ENCODE measurements at regions not wholly inside any gene's neighbourhood (a gene's known extent, or its start where the extent isn't known, plus 50 kb on each side); places are given as distances from the start of the nearest gene placed in this dataset.
"Not testable (repeated sequence)": the region's sequence is repeated elsewhere in the genome, so short reads cannot be mapped to it uniquely, and the experiment has no call there.

DNA sequence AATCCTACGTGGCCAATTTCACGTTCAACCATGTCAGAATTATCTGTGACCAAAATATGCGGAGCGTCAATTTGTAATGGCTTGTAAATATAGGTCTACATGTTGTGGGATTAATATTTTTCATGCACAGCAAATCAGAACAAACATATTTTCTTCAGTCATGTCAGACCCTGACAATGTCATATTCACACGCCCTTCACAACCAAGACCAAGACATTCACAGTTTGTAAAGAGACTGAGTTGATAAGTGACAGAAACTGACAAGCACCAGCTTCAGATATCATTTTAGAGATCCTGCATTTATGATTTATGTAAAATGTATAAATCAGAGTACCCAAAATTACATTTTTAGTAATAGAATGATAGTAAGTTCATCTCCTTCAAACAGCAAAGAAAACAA, 57.3 kb upstream of the NOVA1 start:
- no peak for DNase-seq

- no peak for DNase-seq
Observed at GRCh38 chr14:26663506-26663905, 65.7 kb upstream of the NOVA1 start.

- not testable (repeated sequence) for DNase-seq
Observed at GRCh38 chr14:26678732-26679420, 81.0 kb upstream of the NOVA1 start.

- DNase-seq, result no peak
Observed at GRCh38 chr14:26685401-26685800, 87.6 kb upstream of the NOVA1 start.

DNA sequence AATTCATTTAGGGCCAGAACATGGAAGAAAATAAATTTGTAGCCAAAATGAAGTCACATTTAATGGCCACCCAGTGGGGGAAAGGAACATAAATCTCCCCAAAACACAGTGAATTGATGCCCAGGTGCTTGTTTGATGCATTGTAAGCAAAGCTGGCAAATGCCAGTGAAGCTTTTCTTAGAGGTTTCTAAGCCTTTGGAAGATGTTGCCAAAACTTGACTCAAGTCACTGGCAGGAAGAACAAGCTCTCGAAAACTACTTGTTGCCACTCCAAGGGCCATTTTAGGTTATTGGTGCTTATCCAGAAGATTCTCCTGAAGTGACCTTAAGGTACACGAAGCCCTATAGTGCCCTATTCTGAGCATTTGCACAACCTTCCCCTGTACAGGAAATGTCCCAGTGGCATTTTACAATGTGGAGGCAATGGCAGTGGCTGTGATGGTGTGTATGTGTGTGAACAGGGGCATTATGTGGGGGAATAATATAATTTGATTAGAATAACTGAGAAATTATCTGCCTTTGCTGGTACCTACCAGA, 89.5 kb upstream of the NOVA1 start:
- no peak for DNase-seq

GRCh38 chr14:26694521-26694920, 96.7 kb upstream of the NOVA1 start:
- DNase-seq, result no peak

DNA sequence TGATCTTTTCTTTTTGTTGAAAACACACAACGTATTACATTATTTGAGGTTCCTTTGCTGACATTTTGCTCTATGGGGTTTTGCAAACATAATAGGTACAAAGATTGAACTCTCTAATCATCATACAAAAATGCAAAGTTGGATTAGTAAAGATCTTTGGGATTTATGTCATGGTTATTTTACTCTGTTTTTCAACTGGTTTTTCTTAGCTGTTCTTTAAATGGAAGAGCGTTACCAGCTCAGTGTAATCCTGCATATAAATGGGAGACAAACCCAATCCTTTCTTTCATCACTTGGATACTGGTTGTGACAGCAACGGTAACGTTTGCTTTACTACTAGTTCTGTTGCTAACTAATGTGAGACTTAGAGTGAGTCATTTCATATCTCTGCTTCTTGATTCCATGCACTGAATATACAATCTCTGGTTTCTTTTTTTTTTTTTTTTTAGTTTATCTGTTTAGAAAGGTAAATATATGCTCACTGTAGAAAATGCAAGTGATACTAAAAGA, 104.9 kb upstream of the NOVA1 start:
- DNase-seq, result no peak

DNA sequence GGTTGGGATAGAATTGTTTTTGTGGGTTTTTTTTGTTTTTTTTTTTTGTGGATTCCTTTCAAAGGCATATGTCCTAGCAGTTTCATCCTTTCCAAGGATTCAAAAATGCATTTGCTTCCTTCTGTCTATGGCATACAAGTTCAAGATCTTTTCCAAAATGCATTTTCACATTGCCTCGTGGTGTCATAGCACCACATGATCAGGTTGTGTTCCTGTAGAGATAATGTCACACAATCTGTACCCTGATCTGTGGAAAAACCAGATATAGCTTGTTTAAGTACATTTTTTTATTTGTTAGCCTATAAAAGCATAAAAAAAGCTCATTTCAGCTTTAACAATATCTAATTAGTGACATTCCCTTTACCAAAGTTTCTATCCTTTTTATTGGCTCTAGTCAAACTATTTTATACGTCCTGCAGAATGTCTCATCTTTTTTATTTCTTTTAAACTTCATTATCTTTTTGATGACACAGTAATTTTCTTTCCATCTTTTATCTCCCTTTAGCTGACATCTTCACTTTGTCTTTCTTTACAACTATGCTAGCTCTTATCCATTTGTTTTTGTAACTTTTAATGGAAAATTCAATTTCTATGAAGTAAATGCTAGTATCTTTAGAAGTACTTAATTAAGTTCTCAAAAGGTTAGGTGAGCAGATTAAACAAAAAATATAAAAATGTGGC, 106.0 kb upstream of the NOVA1 start:
- no peak for DNase-seq

DNA sequence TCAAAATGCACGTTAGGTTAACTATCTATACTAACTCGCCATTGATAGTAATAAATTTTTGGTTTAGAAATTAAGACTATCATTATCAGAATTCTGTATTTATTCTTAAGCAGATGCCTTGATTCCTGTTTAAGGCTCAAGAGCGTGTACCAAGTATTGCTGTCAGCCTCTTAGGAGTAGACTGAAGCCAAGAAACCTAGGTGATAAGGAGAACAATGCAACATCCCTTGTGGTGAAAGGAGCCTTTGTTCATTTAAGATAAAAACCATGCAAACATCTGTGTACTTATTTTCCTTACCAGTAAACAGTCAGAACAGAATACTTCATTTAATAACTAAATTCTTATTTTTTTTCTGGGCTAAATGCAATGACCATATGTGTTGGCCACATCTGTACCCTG, 109.4 kb upstream of the NOVA1 start:
- no peak for DNase-seq

- no peak for DNase-seq
Observed at GRCh38 chr14:26709019-26709418, 111.2 kb upstream of the NOVA1 start.

DNA sequence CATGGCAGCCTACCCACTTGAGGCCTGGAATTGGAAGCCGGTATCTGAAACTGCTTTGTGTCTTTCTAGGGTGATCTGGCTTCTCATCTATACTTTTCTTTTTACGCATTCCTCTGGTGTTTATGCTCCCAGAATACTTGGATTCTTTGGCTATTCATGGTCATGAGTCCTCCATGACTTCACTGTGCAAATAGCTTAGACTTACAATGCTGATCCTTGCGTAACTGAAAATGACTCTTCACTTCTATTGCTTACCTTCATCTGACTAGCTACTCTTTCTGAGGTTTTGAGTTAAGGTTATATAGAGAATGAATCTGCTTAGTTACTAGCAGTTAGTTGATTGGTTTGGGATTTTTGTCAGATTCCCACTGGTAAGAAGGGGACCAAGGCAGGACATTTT, 121.7 kb upstream of the NOVA1 start:
- DNase-seq, result no peak

GRCh38 chr14:26722258-26722657, 124.4 kb upstream of the NOVA1 start:
- DNase-seq, result no peak

DNA sequence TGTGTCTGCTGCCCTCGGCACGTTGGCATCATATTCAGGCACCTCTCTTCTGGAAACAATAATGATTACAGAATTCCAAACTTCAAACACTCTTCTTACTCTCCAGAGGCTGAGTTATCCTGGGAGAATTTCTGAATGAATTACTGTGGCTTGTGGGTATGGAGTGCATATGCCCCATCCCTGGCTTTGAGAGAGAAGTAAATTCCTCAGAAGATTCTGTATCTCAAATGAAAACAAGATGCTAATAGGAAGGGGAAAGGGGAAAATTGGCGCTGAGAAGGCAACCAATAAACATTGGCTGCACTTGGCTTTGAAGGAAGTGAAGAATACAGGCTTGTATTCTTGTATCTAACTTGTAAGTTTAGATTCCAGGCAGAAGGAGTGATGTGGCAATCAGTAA, 132.0 kb upstream of the NOVA1 start:
- no peak for DNase-seq

GRCh38 chr14:26730929-26731618, 133.2 kb upstream of the NOVA1 start:
- no peak for DNase-seq

DNA sequence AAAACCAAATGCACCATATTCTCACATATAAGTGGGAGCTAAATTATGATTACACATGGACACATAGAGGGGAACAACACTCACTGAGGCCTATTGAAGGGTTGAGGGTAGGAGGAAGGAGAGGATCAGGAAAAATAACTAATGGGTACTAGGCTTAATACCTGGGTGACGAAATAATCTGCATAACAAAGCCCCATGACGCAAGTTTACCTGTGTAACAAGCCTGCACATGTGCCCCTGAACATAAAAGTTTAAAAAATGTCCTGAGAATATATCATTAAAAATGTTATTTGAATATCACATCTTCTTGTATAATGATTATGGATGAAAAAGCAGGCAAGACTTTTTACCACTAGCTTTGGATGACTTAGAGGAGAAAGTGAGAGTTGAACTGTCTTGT, 138.0 kb upstream of the NOVA1 start:
- no peak for DNase-seq

DNA sequence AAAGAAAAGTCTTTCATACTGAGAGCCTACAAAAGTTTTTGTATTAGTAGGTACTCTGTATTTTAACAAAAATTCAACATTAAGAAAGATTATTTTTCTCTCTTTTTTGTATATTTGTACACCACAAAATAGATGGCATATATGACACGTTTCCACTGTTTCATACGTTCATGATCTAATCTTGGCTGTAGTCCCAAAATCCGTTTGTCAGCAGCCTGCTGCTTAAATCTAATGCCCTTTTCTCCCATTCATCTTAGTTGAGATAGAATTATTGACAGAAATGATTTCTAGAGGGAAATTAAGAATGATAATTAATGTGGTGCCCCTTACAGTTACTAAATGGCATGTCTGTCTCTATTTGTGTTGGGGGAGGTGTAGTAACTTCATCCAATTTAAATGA, 140.7 kb upstream of the NOVA1 start:
- DNase-seq, result no peak

GRCh38 chr14:26741711-26742212, 143.9 kb upstream of the NOVA1 start:
- no peak for DNase-seq

GRCh38 chr14:26743284-26743683, 145.5 kb upstream of the NOVA1 start:
- no peak for DNase-seq

DNA sequence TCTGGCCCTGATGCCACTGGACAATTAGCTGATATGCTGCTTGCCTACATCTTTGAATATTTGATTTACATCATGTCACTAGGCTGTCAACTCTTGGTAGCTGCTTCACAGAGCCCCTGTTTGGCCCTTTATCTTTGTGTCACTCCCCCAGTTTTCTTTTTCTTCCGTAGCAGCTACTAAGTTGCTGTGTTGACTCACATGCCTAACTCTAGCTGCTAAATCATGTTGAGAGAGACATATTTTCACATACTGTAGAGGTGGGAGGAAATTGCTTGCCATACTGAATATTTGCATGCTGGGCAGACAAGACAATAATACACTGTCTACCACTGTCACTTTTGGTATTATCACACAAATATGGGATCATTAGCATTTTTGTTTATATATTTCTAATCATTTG, 147.1 kb upstream of the NOVA1 start:
- no peak for DNase-seq

GRCh38 chr14:26761532-26761931, 163.7 kb upstream of the NOVA1 start:
- DNase-seq, result no peak

GRCh38 chr14:26765301-26765700, 167.5 kb upstream of the NOVA1 start:
- DNase-seq, result no peak

- DNase-seq, result peak; percentile 11
Observed at GRCh38 chr14:26765768-26766520, 168.1 kb upstream of the NOVA1 start.

DNA sequence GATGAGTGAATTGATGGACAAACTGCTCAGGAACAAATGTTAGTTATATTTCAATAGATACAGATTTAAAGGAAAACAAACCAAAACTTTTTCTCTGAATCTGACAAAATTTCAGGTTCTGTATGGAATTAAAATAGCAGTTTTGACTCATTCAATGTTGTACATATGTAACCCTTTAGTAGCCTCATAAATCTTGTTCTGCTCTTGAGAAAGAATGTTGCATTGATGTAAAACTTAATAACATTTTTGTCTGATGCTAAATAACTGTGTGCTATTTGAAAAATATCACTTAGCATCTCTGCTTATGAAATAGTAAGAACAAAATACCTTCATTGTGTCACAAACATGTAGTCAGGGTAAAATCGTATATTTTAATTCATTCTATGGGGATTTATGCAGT, 168.9 kb upstream of the NOVA1 start:
- no peak for DNase-seq

Measured in NCI-H345 (cell line).